H1 (cell line): ENCODE measurements at regions not wholly inside any gene's neighbourhood (a gene's known extent, or its start where the extent isn't known, plus 50 kb on each side); places are given as distances from the start of the nearest gene placed in this dataset.

Source experiments
- CHD1 ChIP-seq: IDR thresholded peaks from 2 replicates; pipeline ENCODE4 v1.6.1; 2012; ENCODE audit warnings: low read depth, low read length, improper control_type of control experiment
- EZH2 ChIP-seq: fragments of 200-600 bp; sonication (generic); IDR thresholded peaks from 2 replicates; pipeline ENCODE4 v1.7.1; 2012; ENCODE audit warnings: low read depth, mild to moderate bottlenecking, moderate library complexity, low read length, inconsistent platforms; ENCODE audit not compliant: severe bottlenecking
- JUN ChIP-seq: IDR thresholded peaks from 2 replicates; pipeline ENCODE4 v1.6.1; 2011; ENCODE audit warnings: low read depth, mild to moderate bottlenecking, improper control_type of control experiment, low read length
- POLR2A ChIP-seq, 2 experiments: IDR thresholded peaks; 1 replicate in 1 of 2; 2 replicates in 1 of 2; pipeline ENCODE4 v1.6.1; 2011; ENCODE audit warnings: low read depth in 2 of 2, low read length in 2 of 2, mild to moderate bottlenecking in 2 of 2; ENCODE audit errors: control extremely low read depth in 1 of 2
- SP1 ChIP-seq: IDR thresholded peaks from 2 replicates; pipeline ENCODE4 v1.6.1; 2011; ENCODE audit warnings: low read depth, low read length
- SUZ12 ChIP-seq: fragments of 200-600 bp; sonication (generic); IDR thresholded peaks from 2 replicates; pipeline ENCODE4 v1.6.1; 2012; ENCODE audit warnings: mild to moderate bottlenecking, inconsistent platforms, low read length, moderate library complexity, mixed read lengths
- TCF12 ChIP-seq: IDR thresholded peaks from 2 replicates; pipeline ENCODE4 v1.6.1; 2011; ENCODE audit warnings: low read depth, mild to moderate bottlenecking, low read length
- TF ChIP-seq, protein P1 (sequence below), 3 experiments: IDR thresholded peaks; 1 replicate in 2 of 3; 2 replicates in 1 of 3; pipeline versions ENCODE4 v1.5.1 to v1.6.1; 2011; ENCODE audit warnings: low read length in 3 of 3, mild to moderate bottlenecking in 3 of 3, inconsistent platforms in 2 of 3, low read depth in 1 of 3, moderate library complexity in 1 of 3; ENCODE audit not compliant: insufficient read depth in 1 of 3; ENCODE audit errors: control extremely low read depth in 1 of 3

DNA sequence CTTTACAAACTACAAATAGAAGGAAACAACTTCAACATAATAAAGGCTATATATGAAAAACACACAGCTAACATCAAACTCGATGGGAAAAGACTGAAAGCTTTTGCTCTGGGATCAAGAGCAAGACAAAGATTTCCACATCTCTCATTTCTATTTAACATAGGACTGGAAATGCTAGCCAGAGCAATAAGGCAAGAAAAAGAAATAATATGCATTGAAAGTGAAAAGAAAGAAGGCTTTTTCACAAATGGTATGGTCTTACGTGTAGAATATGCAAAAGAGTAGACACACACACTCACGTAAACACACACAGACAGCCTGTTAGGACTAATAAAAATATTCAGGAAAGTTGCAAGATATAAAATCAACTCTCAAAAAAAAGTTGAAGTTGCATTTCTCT lies 660.5 kb upstream of the PCDH10 start:
- TF ChIP-seq EZH2 (no peak), SP1 (no peak), SUZ12 (no peak), POLR2A (IDR thresholded peaks at IDR 0.05; ENCODE audit: control extremely low read depth in 1 of 2, low read depth in 2 of 2, low read length in 2 of 2) (no peak), CHD1 (no peak), JUN (no peak), TCF12 (no peak)
- TF ChIP-seq, protein P1, sequence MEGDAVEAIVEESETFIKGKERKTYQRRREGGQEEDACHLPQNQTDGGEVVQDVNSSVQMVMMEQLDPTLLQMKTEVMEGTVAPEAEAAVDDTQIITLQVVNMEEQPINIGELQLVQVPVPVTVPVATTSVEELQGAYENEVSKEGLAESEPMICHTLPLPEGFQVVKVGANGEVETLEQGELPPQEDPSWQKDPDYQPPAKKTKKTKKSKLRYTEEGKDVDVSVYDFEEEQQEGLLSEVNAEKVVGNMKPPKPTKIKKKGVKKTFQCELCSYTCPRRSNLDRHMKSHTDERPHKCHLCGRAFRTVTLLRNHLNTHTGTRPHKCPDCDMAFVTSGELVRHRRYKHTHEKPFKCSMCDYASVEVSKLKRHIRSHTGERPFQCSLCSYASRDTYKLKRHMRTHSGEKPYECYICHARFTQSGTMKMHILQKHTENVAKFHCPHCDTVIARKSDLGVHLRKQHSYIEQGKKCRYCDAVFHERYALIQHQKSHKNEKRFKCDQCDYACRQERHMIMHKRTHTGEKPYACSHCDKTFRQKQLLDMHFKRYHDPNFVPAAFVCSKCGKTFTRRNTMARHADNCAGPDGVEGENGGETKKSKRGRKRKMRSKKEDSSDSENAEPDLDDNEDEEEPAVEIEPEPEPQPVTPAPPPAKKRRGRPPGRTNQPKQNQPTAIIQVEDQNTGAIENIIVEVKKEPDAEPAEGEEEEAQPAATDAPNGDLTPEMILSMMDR (IDR thresholded peaks at IDR 0.05; ENCODE audit: control extremely low read depth in 1 of 3, insufficient read depth in 1 of 3, low read depth in 1 of 3, low read length in 3 of 3): no peak
